IPS DF 6.9 (cell line): ENCODE measurements at regions not wholly inside any gene's neighbourhood (a gene's known extent, or its start where the extent isn't known, plus 50 kb on each side); places are given as distances from the start of the nearest gene placed in this dataset.
A peak's percentile ranks its signal among the peaks of the same experiment; 100 is the strongest.

Experiments
- DNase-seq: peaks from one replicate; pipeline ENCODE4 v3.0.0-alpha.2; 2013; ENCODE audit warnings: low read depth, low spot score
- H3K27ac ChIP-seq: one replicate; pipeline ENCODE4 v1.5.1; 2013; ENCODE audit warnings: low read length, control low read depth
- H3K27me3 ChIP-seq: 2 replicates; pipeline ENCODE4 v1.6.1; 2013; ENCODE audit warnings: mild to moderate bottlenecking, low read length; ENCODE audit not compliant: control insufficient read depth, insufficient read depth
- H3K36me3 ChIP-seq: 2 replicates; pipeline ENCODE4 v1.6.1; 2013; ENCODE audit warnings: low read length; ENCODE audit not compliant: control insufficient read depth, insufficient read depth
- H3K4me1 ChIP-seq: 2 replicates; pipeline ENCODE4 v1.6.1; 2013; ENCODE audit warnings: low read length; ENCODE audit not compliant: control insufficient read depth, insufficient read depth
- H3K4me3 ChIP-seq: 2 replicates; pipeline ENCODE4 v1.5.1; 2013; ENCODE audit warnings: mild to moderate bottlenecking, low read length
- H3K9me3 ChIP-seq: 2 replicates; pipeline ENCODE4 v1.6.1; 2013; ENCODE audit warnings: low read length, inconsistent platforms; ENCODE audit not compliant: control insufficient read depth, insufficient read depth
- WGBS: extraction: QIAGEN DNeasy Blood & Tissue Kit; methylation state at CpG from one replicate; pipeline ENCODE4 v1.1.7; 2013; ENCODE audit warnings: mixed read lengths, missing lambda C conversion rate; ENCODE audit not compliant: insufficient read length, insufficient coverage; 5-methylcytosine and 5-hydroxymethylcytosine counted together

GRCh38 chr6:84424956-84425355 is 197.5 kb upstream of the CEP162 start:
- Histone ChIP-seq H3K9me3 (no peaks in the 10 kb centered on the region), H3K36me3 (no peaks in the 10 kb centered on the region), H3K4me1 (no peaks in the 10 kb centered on the region; the same call in 1 of the 2 replicates), H3K27ac (no peak overlapping the region), H3K4me3 (no peak overlapping the region), H3K27me3 (no peaks in the 10 kb centered on the region)
- no peak for DNase-seq
- WGBS = no CpG with 5 or more reads among the region's 4 CpGs

- Histone ChIP-seq H3K36me3 (no peaks in the 10 kb centered on the region), H3K9me3 (no peaks in the 10 kb centered on the region), H3K4me1 (no peaks in the 10 kb centered on the region), H3K27ac (no peak overlapping the region), H3K27me3 (no peaks in the 10 kb centered on the region), H3K4me3 (no peak overlapping the region)
- no CpG with 5 or more reads among the region's 13 CpGs for WGBS
- peak; percentile 47 for DNase-seq
Measured at GRCh38 chr6:84422380-84422968, 195.0 kb upstream of the CEP162 start.

- WGBS = no CpG with 5 or more reads among the region's 5 CpGs
- Histone ChIP-seq H3K36me3 (no peaks in the 10 kb centered on the region), H3K27me3 (no peaks in the 10 kb centered on the region), H3K4me3 (no peak overlapping the region), H3K9me3 (no peaks in the 10 kb centered on the region), H3K27ac (no peak overlapping the region), H3K4me1 (no peaks in the 10 kb centered on the region)
- DNase-seq = no peak
Measured at GRCh38 chr6:84421031-84421430, 193.6 kb upstream of the CEP162 start.

- DNase-seq = no peak
- WGBS = no CpG with 5 or more reads among the region's 3 CpGs
Measured at GRCh38 chr6:84417260-84417659, 189.8 kb upstream of the CEP162 start.

GRCh38 chr6:84416043-84416657 is 188.7 kb upstream of the CEP162 start:
- DNase-seq = no peak
- WGBS = no CpG with 5 or more reads among the region's 2 CpGs
- H3K4me3 ChIP-seq = no peak overlapping the region
- H3K4me1 ChIP-seq = no peaks in the 10 kb centered on the region
- H3K27me3 ChIP-seq = no peaks in the 10 kb centered on the region
- H3K9me3 ChIP-seq = no peaks in the 10 kb centered on the region
- no peak overlapping the region for H3K27ac ChIP-seq
- no peaks in the 10 kb centered on the region for H3K36me3 ChIP-seq

More at GRCh38 chr6:84417260-84417659, 189.8 kb upstream of the CEP162 start:
- no peaks in the 10 kb centered on the region for H3K9me3 ChIP-seq
- no peaks in the 10 kb centered on the region for H3K27me3 ChIP-seq
- H3K36me3 ChIP-seq = no peaks in the 10 kb centered on the region
- H3K27ac ChIP-seq = no peak overlapping the region
- no peak overlapping the region for H3K4me3 ChIP-seq
- H3K4me1 ChIP-seq = no peaks in the 10 kb centered on the region

GRCh38 chr6:84415517-84415916 is 188.1 kb upstream of the CEP162 start:
- no peak for DNase-seq
- Histone ChIP-seq H3K9me3 (no peaks in the 10 kb centered on the region), H3K36me3 (no peaks in the 10 kb centered on the region), H3K27ac (no peak overlapping the region), H3K27me3 (no peaks in the 10 kb centered on the region), H3K4me1 (no peaks in the 10 kb centered on the region), H3K4me3 (no peak overlapping the region)
- no CpG with 5 or more reads among the region's 6 CpGs for WGBS

- H3K9me3 ChIP-seq = no peaks in the 10 kb centered on the region
- H3K4me3 ChIP-seq = no peak overlapping the region
- no peak for DNase-seq
- WGBS = no CpG with 5 or more reads among the region's 2 CpGs
- no peaks in the 10 kb centered on the region for H3K4me1 ChIP-seq
- H3K27ac ChIP-seq = no peak overlapping the region
- no peaks in the 10 kb centered on the region for H3K36me3 ChIP-seq
- H3K27me3 ChIP-seq = no peaks in the 10 kb centered on the region
Measured at GRCh38 chr6:84415068-84415467, 187.6 kb upstream of the CEP162 start.

- H3K4me3 ChIP-seq = no peak overlapping the region
- no peak for DNase-seq
- no peaks in the 10 kb centered on the region for H3K36me3 ChIP-seq
- WGBS = no CpG with 5 or more reads among the region's 6 CpGs
- H3K9me3 ChIP-seq = no peaks in the 10 kb centered on the region
- no peaks in the 10 kb centered on the region for H3K27me3 ChIP-seq
- H3K27ac ChIP-seq = no peak overlapping the region
- no peaks in the 10 kb centered on the region for H3K4me1 ChIP-seq
Measured at GRCh38 chr6:84414531-84414930, 187.1 kb upstream of the CEP162 start.

- no peak for DNase-seq
- Histone ChIP-seq H3K4me3 (no peak overlapping the region), H3K36me3 (no peaks in the 10 kb centered on the region), H3K27me3 (no peaks in the 10 kb centered on the region), H3K9me3 (no peaks in the 10 kb centered on the region), H3K27ac (no peak overlapping the region), H3K4me1 (no peaks in the 10 kb centered on the region)
- no CpG with 5 or more reads among the region's 1 CpG for WGBS
Measured at GRCh38 chr6:84411060-84411629, 183.7 kb upstream of the CEP162 start.

- WGBS = no CpG with 5 or more reads among the region's 1 CpG
- Histone ChIP-seq H3K36me3 (no peaks in the 10 kb centered on the region), H3K9me3 (no peaks in the 10 kb centered on the region), H3K27ac (no peak overlapping the region), H3K4me1 (no peaks in the 10 kb centered on the region), H3K27me3 (no peaks in the 10 kb centered on the region), H3K4me3 (no peak overlapping the region)
- DNase-seq = no peak
Measured at GRCh38 chr6:84409911-84410310, 182.5 kb upstream of the CEP162 start.

GRCh38 chr6:84408028-84408427 is 180.6 kb upstream of the CEP162 start:
- no peak for DNase-seq
- H3K27me3 ChIP-seq = no peaks in the 10 kb centered on the region
- H3K4me1 ChIP-seq = no peaks in the 10 kb centered on the region
- H3K4me3 ChIP-seq = no peak overlapping the region
- no CpG with 5 or more reads among the region's 4 CpGs for WGBS
- H3K27ac ChIP-seq = no peak overlapping the region
- no peaks in the 10 kb centered on the region for H3K9me3 ChIP-seq
- H3K36me3 ChIP-seq = no peaks in the 10 kb centered on the region
